SK-N-SH (cell line): ENCODE measurements at regions not wholly inside any gene's neighbourhood (a gene's known extent, or its start where the extent isn't known, plus 50 kb on each side); places are given as distances from the start of the nearest gene placed in this dataset.

Source experiments
- CTCF ChIA-PET: fragments of 300-600, 350-600 bp; formaldehyde crosslinking; extraction: SDS; loops from one replicate; lab custom pipeline; 2021; lab: Yijun Ruan, JAX
- POLR2A ChIA-PET: fragments of 350-600 bp; sonication (Branson Sonifier 250); formaldehyde crosslinking; extraction: SDS; loops from one replicate; lab custom pipeline; 2020; ENCODE audit warnings: antibody characterized with exemption, inconsistent platforms; lab: Yijun Ruan, JAX
- DNase-seq: peaks from one replicate; pipeline ENCODE4 v3.0.0; 2012
- H2AFZ ChIP-seq: fragments of 200-600 bp; sonication (generic); 2 replicates; pipeline ENCODE4 v1.8.1; 2016; ENCODE audit warnings: antibody characterized with exemption, mild to moderate bottlenecking, low read depth
- H3F3A ChIP-seq: fragments of 200-600 bp; sonication (generic); replicated peaks from 2 replicates; pipeline ENCODE3; 2016; ENCODE audit warnings: antibody characterized with exemption, mild to moderate bottlenecking; ENCODE audit not compliant: insufficient read depth
- H3K27ac ChIP-seq, 2 experiments: fragments of 200-500 bp in 1 of 2; fragments of 200-600 bp in 1 of 2; sonication (Bioruptor generic) in 1 of 2; sonication (generic), shearing (Covaris generic) in 1 of 2; 2 replicates each; pipeline versions ENCODE4 v1.5.1 to v1.6.1; 2014 to 2016; ENCODE audit warnings: low read depth in 2 of 2, inconsistent platforms in 1 of 2, low read length in 1 of 2, mild to moderate bottlenecking in 1 of 2, mixed read lengths in 1 of 2
- H3K27me3 ChIP-seq: fragments of 200-600 bp; sonication (generic), shearing (Covaris generic); 2 replicates; pipeline ENCODE4 v1.6.1; 2016; ENCODE audit warnings: mixed run types; ENCODE audit not compliant: insufficient read depth
- H3K36me3 ChIP-seq, 2 experiments: fragments of 200-500 bp in 1 of 2; fragments of 200-600 bp in 1 of 2; sonication (Bioruptor generic) in 1 of 2; sonication (generic) in 1 of 2; replicated peaks in 1 of 2; 2 replicates each; pipeline versions ENCODE3 to v1.5.1; 2014 to 2016; ENCODE audit warnings: low read length in 1 of 2, mild to moderate bottlenecking in 1 of 2; ENCODE audit not compliant: insufficient read depth in 2 of 2, control insufficient read depth in 1 of 2
- H3K4me1 ChIP-seq, 2 experiments: fragments of 200-500 bp in 1 of 2; fragments of 200-600 bp in 1 of 2; sonication (Bioruptor generic) in 1 of 2; sonication (generic), shearing (Covaris generic) in 1 of 2; 2 replicates each; pipeline versions ENCODE4 v1.5.1 to v1.6.1; 2014 to 2016; ENCODE audit warnings: low read depth in 1 of 2, low read length in 1 of 2, mixed run types in 1 of 2; ENCODE audit not compliant: insufficient read depth in 2 of 2, control insufficient read depth in 1 of 2
- H3K4me2 ChIP-seq: fragments of 200-600 bp; sonication (generic), shearing (Covaris generic); 2 replicates; pipeline ENCODE4 v1.6.1; 2017; ENCODE audit warnings: mixed run types
- H3K4me3 ChIP-seq, 2 experiments: fragments of 200-500 bp in 1 of 2; fragments of 200-600 bp in 1 of 2; sonication (Bioruptor generic) in 1 of 2; sonication (generic), shearing (Covaris generic) in 1 of 2; 2 replicates each; pipeline versions ENCODE4 v1.5.1 to v1.8.1; 2014 to 2016; ENCODE audit warnings: low read depth in 2 of 2, inconsistent platforms in 1 of 2, low read length in 1 of 2, mild to moderate bottlenecking in 1 of 2, mixed read lengths in 1 of 2, moderate library complexity in 1 of 2
- H3K79me2 ChIP-seq: fragments of 200-600 bp; sonication (generic); 2 replicates; pipeline ENCODE4 v1.8.1; 2017; ENCODE audit warnings: mild to moderate bottlenecking; ENCODE audit not compliant: insufficient read depth
- H3K9ac ChIP-seq: fragments of 200-600 bp; sonication (generic); 2 replicates; pipeline ENCODE4 v1.6.1; 2017; ENCODE audit warnings: mixed run types
- H3K9me2 ChIP-seq: fragments of 200-600 bp; sonication (generic); 2 replicates; pipeline ENCODE4 v1.6.1; 2017; ENCODE audit warnings: mixed run types
- H3K9me3 ChIP-seq: fragments of 200-600 bp; sonication (generic); 2 replicates; pipeline ENCODE4 v1.6.1; 2017; ENCODE audit warnings: mixed run types, mild to moderate bottlenecking, moderate library complexity
- H4K20me1 ChIP-seq: fragments of 200-600 bp; sonication (generic); 2 replicates; pipeline ENCODE4 v1.6.1; 2017; ENCODE audit warnings: mild to moderate bottlenecking, mixed run types; ENCODE audit not compliant: insufficient read depth
- ELF1 ChIP-seq: IDR thresholded peaks from 2 replicates; pipeline ENCODE4 v1.4.0; 2012
- EP300 ChIP-seq, 2 experiments: IDR thresholded peaks; 2 replicates each; pipeline versions ENCODE4 v1.4.0 to v1.6.1; 2012; ENCODE audit warnings: borderline replicate concordance in 1 of 2, low read depth in 1 of 2, low read length in 1 of 2
- FOSL2 ChIP-seq: IDR thresholded peaks from 2 replicates; pipeline ENCODE4 v1.4.0; 2012; ENCODE audit warnings: low read depth, mild to moderate bottlenecking, moderate library complexity, borderline replicate concordance
- FOXJ3 ChIP-seq: sonication (generic); formaldehyde crosslinking; IDR thresholded peaks from 2 replicates; pipeline ENCODE4 v1.5.1; 2020; ENCODE audit warnings: mild to moderate bottlenecking, missing genetic modification reagents
- MEF2A ChIP-seq: IDR thresholded peaks from 2 replicates; pipeline ENCODE4 v1.4.0; 2012; ENCODE audit warnings: low read depth, borderline replicate concordance
- NFIC ChIP-seq: IDR thresholded peaks from 2 replicates; pipeline ENCODE4 v1.4.0; 2012; ENCODE audit warnings: borderline replicate concordance
- RAD21 ChIP-seq: IDR thresholded peaks from 2 replicates; pipeline ENCODE4 v1.6.1; 2012; ENCODE audit warnings: mild to moderate bottlenecking, low read length
- RFX5 ChIP-seq: IDR thresholded peaks from 2 replicates; pipeline ENCODE4 v1.6.1; 2012; ENCODE audit warnings: mild to moderate bottlenecking, improper control_type of control experiment, low read length
- SIN3A ChIP-seq: IDR thresholded peaks from 2 replicates; pipeline ENCODE4 v1.6.1; 2012; ENCODE audit warnings: low read depth, mild to moderate bottlenecking, low read length, moderate library complexity, borderline replicate concordance
- SMC3 ChIP-seq: IDR thresholded peaks from 2 replicates; pipeline ENCODE4 v1.6.1; 2012; ENCODE audit warnings: low read depth, low read length, improper control_type of control experiment
- TAF1 ChIP-seq: IDR thresholded peaks from 2 replicates; pipeline ENCODE4 v1.6.1; 2012; ENCODE audit warnings: low read depth, mild to moderate bottlenecking, low read length, moderate library complexity, borderline replicate concordance
- TEAD4 ChIP-seq: IDR thresholded peaks from 2 replicates; pipeline ENCODE4 v1.4.0; 2012; ENCODE audit warnings: mild to moderate bottlenecking, borderline replicate concordance; ENCODE audit not compliant: insufficient read depth
- WGBS: methylation state at CpG from one replicate; pipeline ENCODE4 v1.1.6; 2017; ENCODE audit warnings: low lambda C conversion rate; 5-methylcytosine and 5-hydroxymethylcytosine counted together
- TF ChIP-seq, protein P1 (sequence below): fragments of 200-600 bp; sonication (generic); IDR thresholded peaks from 2 replicates; pipeline ENCODE4 v1.6.1; 2017; ENCODE audit warnings: antibody characterized with exemption, mild to moderate bottlenecking, moderate library complexity
- TF ChIP-seq, protein P2 (sequence below): IDR thresholded peaks from 2 replicates; pipeline ENCODE4 v1.4.0; 2012; ENCODE audit warnings: low read depth, borderline replicate concordance
- TF ChIP-seq, protein P3 (sequence below): IDR thresholded peaks from 2 replicates; pipeline ENCODE4 v1.4.0; 2012; ENCODE audit warnings: low read depth, borderline replicate concordance
- TF ChIP-seq, protein P4 (sequence below): IDR thresholded peaks from 2 replicates; pipeline ENCODE4; 2012

DNA sequence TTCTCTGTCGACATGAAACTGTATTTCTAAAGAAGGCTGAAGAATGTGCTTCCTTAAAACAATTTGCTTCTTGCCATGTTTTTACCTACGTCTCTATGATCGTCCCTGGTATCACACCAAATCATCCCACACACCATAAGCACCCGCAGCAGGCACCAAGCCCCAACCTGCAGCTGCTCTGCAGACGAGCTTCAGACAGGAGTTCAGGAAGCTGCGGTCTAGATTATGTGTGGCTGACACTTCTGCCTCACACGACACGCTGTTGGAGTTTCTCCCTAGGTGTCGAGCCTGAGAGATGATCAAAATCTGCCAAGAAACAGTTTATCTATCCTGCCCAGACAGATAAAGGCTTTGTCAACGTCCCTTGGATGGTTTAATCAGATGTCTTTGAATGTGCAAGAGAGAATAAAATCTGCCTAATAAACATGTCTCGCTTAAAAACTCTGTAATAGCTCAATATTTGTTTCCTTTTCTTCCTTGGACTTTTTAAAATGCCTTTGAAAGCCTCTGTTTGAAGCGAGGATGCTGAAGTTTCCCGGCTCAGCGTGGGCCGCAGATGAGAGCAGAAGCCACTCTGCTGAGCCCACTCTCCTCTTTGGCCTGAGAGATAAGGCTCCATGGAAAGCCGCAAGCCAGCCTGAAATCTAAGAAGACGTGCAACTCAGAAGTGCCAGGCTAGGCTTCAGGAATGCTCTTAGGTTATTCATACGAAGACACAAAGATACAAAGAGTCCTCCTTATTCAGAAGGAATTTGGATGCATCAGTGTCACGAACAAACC lies 158.3 kb upstream of the PFKP start:
- Histone ChIP-seq H3K4me2 (no peak overlapping the region), H3K9ac (no peak overlapping the region), H3K36me3 (no peaks in the 10 kb centered on the region), H3K79me2 (no peaks in the 10 kb centered on the region), H2AFZ (no peak overlapping the region), H3K4me1 (no peaks in the 10 kb centered on the region), H3K4me3 (no peak overlapping the region), H4K20me1 (no peaks in the 10 kb centered on the region), H3K9me3 (no peaks in the 10 kb centered on the region), H3F3A (no peaks in the 10 kb centered on the region), H3K27ac (no peak overlapping the region), H3K9me2 (no peaks in the 10 kb centered on the region), H3K27me3 (peaks cover 12% of the 10 kb centered on the region; the same call in 1 of the 2 replicates)
- no peak for DNase-seq
- CTCF ChIA-PET: interaction anchor here (1.0 kb wide), 1 partner anchor 19 kb away, joined by 4 read pairs; no protein-coding TSS in a partner anchor
- no peak for TF ChIP-seq NFIC
- no peak for TF ChIP-seq RAD21
- TF ChIP-seq ELF1: no peak
- TF ChIP-seq MEF2A: no peak
- TF ChIP-seq FOXJ3: no peak
- TF ChIP-seq, protein P1, sequence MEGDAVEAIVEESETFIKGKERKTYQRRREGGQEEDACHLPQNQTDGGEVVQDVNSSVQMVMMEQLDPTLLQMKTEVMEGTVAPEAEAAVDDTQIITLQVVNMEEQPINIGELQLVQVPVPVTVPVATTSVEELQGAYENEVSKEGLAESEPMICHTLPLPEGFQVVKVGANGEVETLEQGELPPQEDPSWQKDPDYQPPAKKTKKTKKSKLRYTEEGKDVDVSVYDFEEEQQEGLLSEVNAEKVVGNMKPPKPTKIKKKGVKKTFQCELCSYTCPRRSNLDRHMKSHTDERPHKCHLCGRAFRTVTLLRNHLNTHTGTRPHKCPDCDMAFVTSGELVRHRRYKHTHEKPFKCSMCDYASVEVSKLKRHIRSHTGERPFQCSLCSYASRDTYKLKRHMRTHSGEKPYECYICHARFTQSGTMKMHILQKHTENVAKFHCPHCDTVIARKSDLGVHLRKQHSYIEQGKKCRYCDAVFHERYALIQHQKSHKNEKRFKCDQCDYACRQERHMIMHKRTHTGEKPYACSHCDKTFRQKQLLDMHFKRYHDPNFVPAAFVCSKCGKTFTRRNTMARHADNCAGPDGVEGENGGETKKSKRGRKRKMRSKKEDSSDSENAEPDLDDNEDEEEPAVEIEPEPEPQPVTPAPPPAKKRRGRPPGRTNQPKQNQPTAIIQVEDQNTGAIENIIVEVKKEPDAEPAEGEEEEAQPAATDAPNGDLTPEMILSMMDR: no peak
- TF ChIP-seq EP300 (IDR thresholded peaks at IDR 0.05; ENCODE audit: borderline replicate concordance in 1 of 2, low read depth in 1 of 2, low read length in 1 of 2): no peak
- TF ChIP-seq, protein P2, sequence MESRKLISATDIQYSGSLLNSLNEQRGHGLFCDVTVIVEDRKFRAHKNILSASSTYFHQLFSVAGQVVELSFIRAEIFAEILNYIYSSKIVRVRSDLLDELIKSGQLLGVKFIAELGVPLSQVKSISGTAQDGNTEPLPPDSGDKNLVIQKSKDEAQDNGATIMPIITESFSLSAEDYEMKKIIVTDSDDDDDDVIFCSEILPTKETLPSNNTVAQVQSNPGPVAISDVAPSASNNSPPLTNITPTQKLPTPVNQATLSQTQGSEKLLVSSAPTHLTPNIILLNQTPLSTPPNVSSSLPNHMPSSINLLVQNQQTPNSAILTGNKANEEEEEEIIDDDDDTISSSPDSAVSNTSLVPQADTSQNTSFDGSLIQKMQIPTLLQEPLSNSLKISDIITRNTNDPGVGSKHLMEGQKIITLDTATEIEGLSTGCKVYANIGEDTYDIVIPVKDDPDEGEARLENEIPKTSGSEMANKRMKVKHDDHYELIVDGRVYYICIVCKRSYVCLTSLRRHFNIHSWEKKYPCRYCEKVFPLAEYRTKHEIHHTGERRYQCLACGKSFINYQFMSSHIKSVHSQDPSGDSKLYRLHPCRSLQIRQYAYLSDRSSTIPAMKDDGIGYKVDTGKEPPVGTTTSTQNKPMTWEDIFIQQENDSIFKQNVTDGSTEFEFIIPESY: no peak
- no peak for TF ChIP-seq TAF1
- no peak for TF ChIP-seq SMC3
- no peak for TF ChIP-seq SIN3A
- no peak for TF ChIP-seq TEAD4
- WGBS: 43% methylated on average over 19 of the region's 19 CpGs
- POLR2A ChIA-PET: no interaction called here

DNA sequence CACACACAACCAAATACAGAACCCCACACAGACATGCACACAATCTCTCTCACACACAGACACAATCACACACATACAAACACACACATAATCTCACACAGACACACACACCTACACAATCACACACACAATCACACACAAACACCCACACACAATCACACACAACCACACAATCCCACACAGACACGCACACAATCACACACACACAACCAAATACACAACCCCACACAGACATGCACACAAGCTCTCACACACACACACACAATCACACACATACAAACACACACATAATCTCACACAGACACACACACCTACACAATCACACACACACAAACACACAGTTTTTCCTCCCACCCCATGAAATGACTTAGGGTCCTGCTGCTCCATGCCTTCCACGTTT lies 160.4 kb upstream of the PFKP start:
- H3K79me2 ChIP-seq: no peaks in the 10 kb centered on the region
- no peak for DNase-seq
- peaks cover 30% of the 10 kb centered on the region; the same call in 1 of the 2 replicates for H3K27me3 ChIP-seq
- no peak overlapping the region for H3K27ac ChIP-seq
- TF ChIP-seq, protein P3, sequence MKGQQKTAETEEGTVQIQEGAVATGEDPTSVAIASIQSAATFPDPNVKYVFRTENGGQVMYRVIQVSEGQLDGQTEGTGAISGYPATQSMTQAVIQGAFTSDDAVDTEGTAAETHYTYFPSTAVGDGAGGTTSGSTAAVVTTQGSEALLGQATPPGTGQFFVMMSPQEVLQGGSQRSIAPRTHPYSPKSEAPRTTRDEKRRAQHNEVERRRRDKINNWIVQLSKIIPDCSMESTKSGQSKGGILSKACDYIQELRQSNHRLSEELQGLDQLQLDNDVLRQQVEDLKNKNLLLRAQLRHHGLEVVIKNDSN: no peak
- TF ChIP-seq FOSL2 (no peak), ELF1 (no peak), RFX5 (no peak), TAF1 (no peak)
- TF ChIP-seq, protein P4, sequence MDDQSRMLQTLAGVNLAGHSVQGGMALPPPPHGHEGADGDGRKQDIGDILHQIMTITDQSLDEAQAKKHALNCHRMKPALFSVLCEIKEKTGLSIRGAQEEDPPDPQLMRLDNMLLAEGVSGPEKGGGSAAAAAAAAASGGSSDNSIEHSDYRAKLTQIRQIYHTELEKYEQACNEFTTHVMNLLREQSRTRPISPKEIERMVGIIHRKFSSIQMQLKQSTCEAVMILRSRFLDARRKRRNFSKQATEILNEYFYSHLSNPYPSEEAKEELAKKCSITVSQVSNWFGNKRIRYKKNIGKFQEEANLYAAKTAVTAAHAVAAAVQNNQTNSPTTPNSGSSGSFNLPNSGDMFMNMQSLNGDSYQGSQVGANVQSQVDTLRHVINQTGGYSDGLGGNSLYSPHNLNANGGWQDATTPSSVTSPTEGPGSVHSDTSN: no peak
- TF ChIP-seq, protein P1: no peak
- TF ChIP-seq, all 33 proteins: peak for 0
- H2AFZ ChIP-seq: no peak overlapping the region
- ChIA-PET CTCF (no interaction called here), POLR2A (no interaction called here)
- H3K4me1 ChIP-seq: no peaks in the 10 kb centered on the region
- H3K4me2 ChIP-seq: no peak overlapping the region
- no peaks in the 10 kb centered on the region for H4K20me1 ChIP-seq
- WGBS: 49% methylated on average over 2 of the region's 2 CpGs
- no peaks in the 10 kb centered on the region for H3K9me2 ChIP-seq
- H3K9ac ChIP-seq: no peak overlapping the region
- H3K9me3 ChIP-seq: no peaks in the 10 kb centered on the region
- no peaks in the 10 kb centered on the region for H3F3A ChIP-seq
- H3K4me3 ChIP-seq: no peak overlapping the region
- no peaks in the 10 kb centered on the region for H3K36me3 ChIP-seq
